HepG2 (cell line): ENCODE measurements at regions not wholly inside any gene's neighbourhood (a gene's known extent, or its start where the extent isn't known, plus 50 kb on each side); places are given as distances from the start of the nearest gene placed in this dataset.

Experiments used
- ASH2L ChIP-seq: fragments of 300-600, 200-600 bp; sonication (generic); IDR thresholded peaks from 2 replicates; pipeline ENCODE4 v1.7.0; 2017; ENCODE audit warnings: low read depth, mild to moderate bottlenecking, moderate library complexity, mixed read lengths, low read length; ENCODE audit not compliant: insufficient read length
- ATF2 ChIP-seq: sonication (generic); formaldehyde crosslinking; IDR thresholded peaks from 2 replicates; pipeline ENCODE4 v1.4.0; 2020; ENCODE audit warnings: missing genetic modification reagents
- CREB1 ChIP-seq, 2 experiments: fragments of 450-650 bp in 1 of 2; IDR thresholded peaks; 2 replicates each; pipeline ENCODE4 v1.6.1; 2016 to 2017; ENCODE audit warnings: control low read depth in 1 of 2, mild to moderate bottlenecking in 1 of 2, missing compliant biosample characterization in 1 of 2, missing genetic modification characterization in 1 of 2
- CREB3 ChIP-seq: sonication (generic); formaldehyde crosslinking; IDR thresholded peaks from 2 replicates; pipeline ENCODE4 v1.5.0; 2020; ENCODE audit warnings: missing genetic modification reagents
- HDAC1 ChIP-seq: sonication (generic); formaldehyde crosslinking; IDR thresholded peaks from 2 replicates; pipeline ENCODE4 v1.5.1; 2020; ENCODE audit warnings: mild to moderate bottlenecking, missing genetic modification reagents
- KDM4B ChIP-seq: sonication (generic); formaldehyde crosslinking; IDR thresholded peaks from 2 replicates; pipeline ENCODE4 v1.4.0; 2020; ENCODE audit warnings: missing genetic modification reagents
- KLF11 ChIP-seq: IDR thresholded peaks from 2 replicates; pipeline ENCODE4 v1.6.1; 2016; ENCODE audit warnings: missing compliant biosample characterization
- MAFF ChIP-seq: IDR thresholded peaks from 2 replicates; pipeline ENCODE4 v1.6.1; 2011; ENCODE audit warnings: low read depth, low read length, improper control_type of control experiment
- MED1 ChIP-seq: sonication (generic); formaldehyde crosslinking; IDR thresholded peaks from 2 replicates; pipeline ENCODE4 v1.4.0; 2020; ENCODE audit warnings: missing genetic modification reagents
- PLRG1 ChIP-seq: fragments of 450-650 bp; conservative IDR thresholded peaks from 2 replicates; pipeline ENCODE4 v1.6.1; 2016
- PPARG ChIP-seq: conservative IDR thresholded peaks from 2 replicates; pipeline ENCODE4 v1.6.1; 2016; ENCODE audit warnings: missing biosample characterization, missing genetic modification reagents
- PTBP1 ChIP-seq: fragments of 200-400 bp; formaldehyde crosslinking; IDR thresholded peaks from 2 replicates; pipeline ENCODE4 v1.6.1; 2018; ENCODE audit warnings: low read length, low read depth; ENCODE audit not compliant: poor library complexity, severe bottlenecking
- SMAD1 ChIP-seq: sonication (generic); formaldehyde crosslinking; IDR thresholded peaks from 2 replicates; pipeline ENCODE4 v1.4.0; 2020; ENCODE audit warnings: missing genetic modification reagents, low read depth, mild to moderate bottlenecking, borderline replicate concordance
- TCF7 ChIP-seq: sonication (generic); IDR thresholded peaks from 2 replicates; pipeline ENCODE4 v1.6.1; 2016; ENCODE audit warnings: antibody characterized with exemption, low read depth
- ZBTB14 ChIP-seq: sonication (generic); formaldehyde crosslinking; IDR thresholded peaks from 2 replicates; pipeline ENCODE4 v1.4.0; 2020; ENCODE audit warnings: missing genetic modification reagents
- ZBTB43 ChIP-seq: sonication (generic); formaldehyde crosslinking; conservative IDR thresholded peaks from 2 replicates; pipeline ENCODE4 v1.4.0; 2020; ENCODE audit warnings: missing genetic modification reagents
- ZNF12 ChIP-seq: sonication (generic); formaldehyde crosslinking; IDR thresholded peaks from 2 replicates; pipeline ENCODE4 v1.5.0; 2020; ENCODE audit warnings: missing genetic modification reagents
- ZNF136 ChIP-seq: sonication (generic); formaldehyde crosslinking; IDR thresholded peaks from 2 replicates; pipeline ENCODE4 v1.8.1; 2022; ENCODE audit warnings: low read depth, mild to moderate bottlenecking, moderate library complexity, missing genetic modification reagents
- ZNF564 ChIP-seq: sonication (generic); formaldehyde crosslinking; IDR thresholded peaks from 2 replicates; pipeline ENCODE4 v1.8.1; 2023; ENCODE audit warnings: mild to moderate bottlenecking, missing genetic modification reagents
- ZNF644 ChIP-seq: IDR thresholded peaks from 2 replicates; pipeline ENCODE4 v1.6.1; 2016; ENCODE audit warnings: low read depth
- ZNF704 ChIP-seq: sonication (generic); formaldehyde crosslinking; IDR thresholded peaks from 2 replicates; pipeline ENCODE4 v1.8.1; 2023; ENCODE audit warnings: mild to moderate bottlenecking, inconsistent platforms, moderate library complexity, missing genetic modification reagents, borderline replicate concordance
- ZSCAN5A ChIP-seq: sonication (generic); formaldehyde crosslinking; IDR thresholded peaks from 2 replicates; pipeline ENCODE4 v1.8.0; 2022; ENCODE audit warnings: mild to moderate bottlenecking, missing genetic modification reagents, borderline replicate concordance

- TF ChIP-seq CREB1 (IDR thresholded peaks at IDR 0.05) (no peak), CREB1 (CRISPR knock-in tag; IDR thresholded peaks at IDR 0.05) (peak; percentile 54; the same call in 1 of the 2 replicates), PTBP1 (no peak), ASH2L (peak; percentile 51), ZNF12 (CRISPR knock-in tag) (no peak; the same call in 1 of the 2 replicates), ZNF564 (no peak), ZNF644 (CRISPR knock-in tag) (peak; percentile 60; the same call in 1 of the 2 replicates), ATF2 (CRISPR knock-in tag) (0 out of 2 replicates have a peak, but pooled peaks have one; percentile 32), ZNF136 (CRISPR knock-in tag) (no peak), TCF7 (peak; percentile 88), HDAC1 (CRISPR knock-in tag) (peak; percentile 69), KDM4B (CRISPR knock-in tag) (no peak), MAFF (0 out of 2 replicates have a peak, but pooled peaks have one; percentile 22), ZNF704 (CRISPR knock-in tag) (no peak), PLRG1 (no peak), ZBTB14 (no peak), PPARG (peak; percentile 99), ZBTB43 (peak; percentile 54; the same call in 1 of the 2 replicates), KLF11 (CRISPR knock-in tag) (no peak; the same call in 1 of the 2 replicates), MED1 (CRISPR knock-in tag) (peak; percentile 97), ZSCAN5A (CRISPR knock-in tag) (peak; percentile 38; the same call in 1 of the 2 replicates), CREB3 (CRISPR knock-in tag) (no peak), SMAD1 (CRISPR knock-in tag) (no peak)
Measured at GRCh38 chr5:74953937-74954720, 87.9 kb upstream of the FAM169A start (continued).
